ENCODE measurements at regions not wholly inside any gene's neighbourhood (a gene's known extent, or its start where the extent isn't known, plus 50 kb on each side); places are given as distances from the start of the nearest gene placed in this dataset.

GRCh38 chr6:14474816-14475215 is 357.2 kb downstream of the CD83 start:
- Histone ChIP-seq H3K9me3 (no peaks in the 10 kb centered on the region), H3K4me3 (no peak overlapping the region), H3K27ac (no peak overlapping the region), H3K4me1 (peaks cover 21% of the 10 kb centered on the region), H3K36me3 (ENCODE audit: insufficient read depth in 1 of 2, low read depth in 1 of 2) (no peaks in the 10 kb centered on the region), H3K27me3 (ENCODE audit: insufficient read depth in 3 of 3, low read length in 2 of 3) (no peaks in the 10 kb centered on the region)
- DNase-seq (no peak), ATAC-seq (no peak)
- TF ChIP-seq CTCF (IDR thresholded peaks at IDR 0.05) = no peak
- WGBS, 3 donors = 91 to 100% (median 93%) methylated on average over 2 of the region's 2 CpGs
- intact Hi-C loops (cut with DNase I) = no loop called here

- intact Hi-C loops (cut with DNase I) = no loop called here
- no peak overlapping the region for H3K27ac ChIP-seq
- WGBS, 3 donors = 48 to 95% (median 90%) methylated on average over 2 of the region's 2 CpGs
- H3K27me3 ChIP-seq (ENCODE audit: insufficient read depth in 3 of 3, low read length in 2 of 3) = no peaks in the 10 kb centered on the region
- ATAC-seq = no peak
- H3K4me3 ChIP-seq = no peak overlapping the region
- H3K4me1 ChIP-seq = peaks cover 21% of the 10 kb centered on the region
- no peak for DNase-seq
- H3K9me3 ChIP-seq = no peaks in the 10 kb centered on the region
- H3K36me3 ChIP-seq (ENCODE audit: insufficient read depth in 1 of 2, low read depth in 1 of 2) = no peaks in the 10 kb centered on the region
- TF ChIP-seq CTCF (IDR thresholded peaks at IDR 0.05) = no peak
Measured at GRCh38 chr6:14475306-14475705, 357.7 kb downstream of the CD83 start.

GRCh38 chr6:14476793-14477531 is 359.4 kb downstream of the CD83 start:
- DNase-seq = peak; percentile 40 to 58
- 17 to 25% (median 19%) methylated on average over 12 of the region's 12 CpGs for WGBS, 3 donors
- Histone ChIP-seq H3K27ac (peak overlapping the region; percentile 13), H3K9me3 (no peaks in the 10 kb centered on the region), H3K36me3 (ENCODE audit: insufficient read depth in 1 of 2, low read depth in 1 of 2) (no peaks in the 10 kb centered on the region), H3K4me1 (peaks cover 21% of the 10 kb centered on the region), H3K4me3 (no peak overlapping the region), H3K27me3 (ENCODE audit: insufficient read depth in 3 of 3, low read length in 2 of 3) (no peaks in the 10 kb centered on the region)
- ATAC-seq = peak; percentile 63 to 88 (median 80)
- TF ChIP-seq CTCF (IDR thresholded peaks at IDR 0.05) = no peak
- intact Hi-C loops (cut with DNase I) = no loop called here

GRCh38 chr6:14477559-14477958 is 360.0 kb downstream of the CD83 start:
- intact Hi-C loops (cut with DNase I) = no loop called here
- 65 to 70% (median 70%) methylated on average over 7 of the region's 7 CpGs for WGBS, 3 donors

More at GRCh38 chr6:14477559-14477958, 360.0 kb downstream of the CD83 start:
- H3K9me3 ChIP-seq = no peaks in the 10 kb centered on the region
- peak overlapping the region; percentile 13 for H3K27ac ChIP-seq
- ATAC-seq = no peak
- H3K4me3 ChIP-seq = no peak overlapping the region
- no peak for TF ChIP-seq CTCF (IDR thresholded peaks at IDR 0.05)
- no peaks in the 10 kb centered on the region for H3K27me3 ChIP-seq (ENCODE audit: insufficient read depth in 3 of 3, low read length in 2 of 3)
- H3K4me1 ChIP-seq = peaks cover 17% of the 10 kb centered on the region
- no peak for DNase-seq
- H3K36me3 ChIP-seq (ENCODE audit: insufficient read depth in 1 of 2, low read depth in 1 of 2) = no peaks in the 10 kb centered on the region
